ENCODE measurements at regions not wholly inside any gene's neighbourhood (a gene's known extent, or its start where the extent isn't known, plus 50 kb on each side); places are given as distances from the start of the nearest gene placed in this dataset.

DNA sequence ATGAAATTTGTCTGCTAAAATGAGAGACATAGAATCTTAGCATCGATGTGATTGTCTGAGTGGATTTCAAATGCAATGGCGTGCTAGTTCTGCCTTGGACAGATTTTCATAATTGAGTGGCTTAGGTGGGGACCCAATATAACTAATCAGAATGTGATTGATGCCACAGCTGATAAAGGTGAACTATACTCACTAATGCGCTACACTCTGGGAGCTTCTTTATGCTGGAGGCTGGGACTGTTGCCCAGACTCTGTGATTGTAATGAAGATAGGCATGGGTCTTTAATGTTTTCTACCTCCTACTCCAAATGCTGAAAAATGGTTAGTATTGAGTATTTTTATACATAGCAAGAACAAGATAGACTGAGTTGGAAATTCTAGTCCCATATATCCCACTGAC lies 339.5 kb upstream of the SLC39A10 start:
- TF ChIP-seq, protein P1, sequence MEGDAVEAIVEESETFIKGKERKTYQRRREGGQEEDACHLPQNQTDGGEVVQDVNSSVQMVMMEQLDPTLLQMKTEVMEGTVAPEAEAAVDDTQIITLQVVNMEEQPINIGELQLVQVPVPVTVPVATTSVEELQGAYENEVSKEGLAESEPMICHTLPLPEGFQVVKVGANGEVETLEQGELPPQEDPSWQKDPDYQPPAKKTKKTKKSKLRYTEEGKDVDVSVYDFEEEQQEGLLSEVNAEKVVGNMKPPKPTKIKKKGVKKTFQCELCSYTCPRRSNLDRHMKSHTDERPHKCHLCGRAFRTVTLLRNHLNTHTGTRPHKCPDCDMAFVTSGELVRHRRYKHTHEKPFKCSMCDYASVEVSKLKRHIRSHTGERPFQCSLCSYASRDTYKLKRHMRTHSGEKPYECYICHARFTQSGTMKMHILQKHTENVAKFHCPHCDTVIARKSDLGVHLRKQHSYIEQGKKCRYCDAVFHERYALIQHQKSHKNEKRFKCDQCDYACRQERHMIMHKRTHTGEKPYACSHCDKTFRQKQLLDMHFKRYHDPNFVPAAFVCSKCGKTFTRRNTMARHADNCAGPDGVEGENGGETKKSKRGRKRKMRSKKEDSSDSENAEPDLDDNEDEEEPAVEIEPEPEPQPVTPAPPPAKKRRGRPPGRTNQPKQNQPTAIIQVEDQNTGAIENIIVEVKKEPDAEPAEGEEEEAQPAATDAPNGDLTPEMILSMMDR (IDR thresholded peaks at IDR 0.05; ENCODE audit: poor library complexity, severe bottlenecking) = no peak
- ATAC-seq (ENCODE audit: low read depth) = no peak
- DNase-seq (ENCODE audit: low spot score) = no peak
- Histone ChIP-seq H3K4me1 (ENCODE audit: insufficient read depth, poor library complexity, severe bottlenecking) (peaks cover 38% of the 10 kb centered on the region), H3K9me3 (ENCODE audit: severe bottlenecking) (no peaks in the 10 kb centered on the region), H3K36me3 (ENCODE audit: low read depth) (no peaks in the 10 kb centered on the region), H3K27me3 (ENCODE audit: insufficient read depth, poor library complexity, severe bottlenecking) (no peaks in the 10 kb centered on the region), H3K4me3 (ENCODE audit: severe bottlenecking) (no peak overlapping the region), H3K27ac (ENCODE audit: poor library complexity, severe bottlenecking) (peak overlapping the region; percentile 94)

DNA sequence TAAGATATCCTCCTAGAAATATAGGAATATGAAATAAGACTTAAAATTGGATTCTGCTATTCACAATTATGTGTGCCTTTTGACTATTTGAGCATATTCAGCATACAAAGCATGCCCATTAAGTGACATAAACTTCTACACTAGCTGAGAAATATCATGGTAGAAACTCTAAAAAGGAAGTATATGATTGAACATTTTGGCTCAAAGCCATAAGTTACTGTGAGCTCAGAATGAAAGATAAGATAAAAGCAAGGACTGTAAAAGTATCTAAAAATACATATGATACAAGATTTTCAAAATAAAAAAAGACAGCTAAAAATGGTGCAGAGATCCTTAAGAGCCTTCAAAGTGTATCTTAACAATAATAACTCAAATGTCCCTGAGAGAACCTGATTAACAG lies 340.5 kb upstream of the SLC39A10 start:
- no peak for ATAC-seq (ENCODE audit: low read depth)
- Histone ChIP-seq H3K4me3 (ENCODE audit: severe bottlenecking) (no peak overlapping the region), H3K36me3 (ENCODE audit: low read depth) (no peaks in the 10 kb centered on the region), H3K4me1 (ENCODE audit: insufficient read depth, poor library complexity, severe bottlenecking) (peaks cover 31% of the 10 kb centered on the region), H3K27me3 (ENCODE audit: insufficient read depth, poor library complexity, severe bottlenecking) (no peaks in the 10 kb centered on the region), H3K27ac (ENCODE audit: poor library complexity, severe bottlenecking) (no peak overlapping the region), H3K9me3 (ENCODE audit: severe bottlenecking) (no peaks in the 10 kb centered on the region)
- TF ChIP-seq, protein P1 (IDR thresholded peaks at IDR 0.05; ENCODE audit: poor library complexity, severe bottlenecking) = no peak
- DNase-seq (ENCODE audit: low spot score) = no peak

DNA sequence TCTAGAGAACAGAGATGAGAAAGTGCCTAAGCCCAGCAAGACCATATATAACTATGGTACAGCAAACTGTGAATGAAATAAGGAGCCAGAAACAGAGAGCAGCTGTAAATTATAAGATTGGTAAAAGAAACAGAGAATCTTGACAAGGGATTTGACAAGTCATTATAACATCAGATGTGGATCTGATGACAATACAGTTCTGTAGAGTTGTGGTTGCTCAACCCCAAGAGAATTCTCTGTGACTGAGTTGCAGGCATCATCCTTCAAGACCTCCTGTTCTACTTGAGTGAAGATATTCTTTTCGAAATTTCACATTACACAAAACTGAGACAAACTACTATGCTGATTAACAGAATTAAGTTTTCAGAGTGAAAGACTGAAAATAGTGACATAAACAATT lies 343.1 kb upstream of the SLC39A10 start:
- DNase-seq (ENCODE audit: low spot score) = no peak
- H3K36me3 ChIP-seq (ENCODE audit: low read depth) = no peaks in the 10 kb centered on the region
- TF ChIP-seq, protein P1 (IDR thresholded peaks at IDR 0.05; ENCODE audit: poor library complexity, severe bottlenecking) = no peak
- ATAC-seq (ENCODE audit: low read depth) = no peak
- H3K27ac ChIP-seq (ENCODE audit: poor library complexity, severe bottlenecking) = no peak overlapping the region
- no peaks in the 10 kb centered on the region for H3K9me3 ChIP-seq (ENCODE audit: severe bottlenecking)
- no peaks in the 10 kb centered on the region for H3K27me3 ChIP-seq (ENCODE audit: insufficient read depth, poor library complexity, severe bottlenecking)
- H3K4me1 ChIP-seq (ENCODE audit: insufficient read depth, poor library complexity, severe bottlenecking) = peaks cover 9% of the 10 kb centered on the region
- no peak overlapping the region for H3K4me3 ChIP-seq (ENCODE audit: severe bottlenecking)

DNA sequence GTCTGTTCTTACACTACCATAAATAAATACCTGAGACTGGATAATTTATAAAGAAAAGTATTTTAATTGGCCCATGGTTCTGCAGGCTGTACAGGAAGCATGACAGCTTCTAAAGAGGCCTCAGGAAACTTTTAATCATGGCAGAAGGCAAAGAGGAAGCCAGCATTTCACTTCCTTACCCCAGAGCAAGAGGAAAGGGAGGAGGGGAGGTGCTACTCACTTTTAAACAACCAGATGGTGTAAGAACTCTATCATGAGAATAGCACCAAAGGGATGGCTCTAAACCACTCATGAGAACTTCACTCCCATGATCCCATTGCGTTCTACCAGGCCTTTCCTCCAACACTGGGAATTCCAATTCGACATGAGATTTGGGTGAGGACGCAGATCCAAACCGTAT lies 344.4 kb upstream of the SLC39A10 start:
- TF ChIP-seq, protein P1 (IDR thresholded peaks at IDR 0.05; ENCODE audit: poor library complexity, severe bottlenecking) = no peak
- Histone ChIP-seq H3K36me3 (ENCODE audit: low read depth) (no peaks in the 10 kb centered on the region), H3K4me3 (ENCODE audit: severe bottlenecking) (no peak overlapping the region), H3K4me1 (ENCODE audit: insufficient read depth, poor library complexity, severe bottlenecking) (no peaks in the 10 kb centered on the region), H3K27ac (ENCODE audit: poor library complexity, severe bottlenecking) (no peak overlapping the region), H3K27me3 (ENCODE audit: insufficient read depth, poor library complexity, severe bottlenecking) (no peaks in the 10 kb centered on the region), H3K9me3 (ENCODE audit: severe bottlenecking) (no peaks in the 10 kb centered on the region)
- DNase-seq (ENCODE audit: low spot score) = no peak
- ATAC-seq (ENCODE audit: low read depth) = no peak

DNA sequence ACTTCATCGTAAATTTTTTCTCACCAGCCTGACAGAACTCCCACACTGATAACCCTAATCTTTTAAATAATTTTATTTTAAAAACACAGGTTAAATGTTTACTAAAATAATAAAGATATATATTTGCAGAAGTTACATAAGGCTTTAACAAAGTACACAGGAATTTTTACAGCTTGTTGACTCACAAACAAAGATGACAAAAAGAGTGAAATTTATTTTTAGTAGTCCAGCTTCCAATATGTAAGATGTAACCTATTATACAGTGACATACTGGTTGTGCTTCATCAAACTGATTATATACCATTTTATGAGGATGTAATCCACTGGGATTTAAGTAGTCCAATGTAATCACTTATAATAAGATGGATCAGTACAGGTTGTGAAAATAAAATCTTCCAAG lies 348.9 kb upstream of the SLC39A10 start:
- DNase-seq (ENCODE audit: low spot score) (no peak), ATAC-seq (ENCODE audit: low read depth) (no peak)
- H3K27ac ChIP-seq (ENCODE audit: poor library complexity, severe bottlenecking) = no peak overlapping the region
- H3K27me3 ChIP-seq (ENCODE audit: insufficient read depth, poor library complexity, severe bottlenecking) = no peaks in the 10 kb centered on the region
- no peak overlapping the region for H3K4me3 ChIP-seq (ENCODE audit: severe bottlenecking)
- no peaks in the 10 kb centered on the region for H3K36me3 ChIP-seq (ENCODE audit: low read depth)
- TF ChIP-seq, protein P1 (IDR thresholded peaks at IDR 0.05; ENCODE audit: poor library complexity, severe bottlenecking) = no peak
- no peaks in the 10 kb centered on the region for H3K4me1 ChIP-seq (ENCODE audit: insufficient read depth, poor library complexity, severe bottlenecking)
- H3K9me3 ChIP-seq (ENCODE audit: severe bottlenecking) = no peaks in the 10 kb centered on the region
